HepG2 (cell line): ENCODE measurements at regions not wholly inside any gene's neighbourhood (a gene's known extent, or its start where the extent isn't known, plus 50 kb on each side); places are given as distances from the start of the nearest gene placed in this dataset.

Experiments
- ATAC-seq: fragments of 200-7000 bp; cut with Tn5 transposase; 3 replicates; pipeline ENCODE4 v1.9.1; 2020; ENCODE audit warnings: mild to moderate bottlenecking, moderate library complexity
- BruUV-seq: library from RNA; stranded (reverse); fragments of 400-500 nt; replicated peaks from 2 replicates; lab custom pipeline; 2021; lab: Mats Ljungman, UMichigan
- CTCF ChIA-PET: fragments of 300-600 bp; formaldehyde crosslinking; extraction: SDS; loops from one replicate; lab custom pipeline; 2021; ENCODE audit warnings: low total read pairs, inconsistent platforms, low intra/inter-chr PET ratio; lab: Yijun Ruan, JAX
- POLR2A ChIA-PET: fragments of 350-600 bp; sonication (Branson Sonifier 250); formaldehyde crosslinking; loops from one replicate; lab custom pipeline; 2020; ENCODE audit warnings: antibody characterized with exemption, inconsistent platforms; lab: Yijun Ruan, JAX
- DNase-seq: peaks from one replicate; pipeline ENCODE4 v3.0.0-alpha.2; 2015; ENCODE audit warnings: low spot score
- FAIRE-seq: peaks from 3 replicates; lab custom pipeline; 2011; peaks lifted over from hg19 to GRCh38; lab: Jason Lieb, UNC
- H2AFZ ChIP-seq: one replicate; pipeline ENCODE4 v1.6.1; 2011; ENCODE audit warnings: low read length, inconsistent platforms
- H3K27ac ChIP-seq: fragments of 300-600 bp; 3 replicates; pipeline ENCODE4 v1.8.0; 2011; ENCODE audit warnings: mixed run types, mild to moderate bottlenecking, mixed read lengths, low read length, inconsistent platforms; ENCODE audit not compliant: insufficient read depth; ENCODE audit errors: extremely low read length
- H3K27me3 ChIP-seq, 2 experiments: fragments of 200-600 bp in 1 of 2; 2 replicates in 1 of 2; 3 replicates in 1 of 2; pipeline versions ENCODE4 v1.6.0 to v1.8.0; 2011; ENCODE audit warnings: low read length in 2 of 2, mild to moderate bottlenecking in 2 of 2, moderate library complexity in 2 of 2, inconsistent platforms in 1 of 2; ENCODE audit not compliant: insufficient read depth in 2 of 2, control insufficient read depth in 1 of 2
- H3K36me3 ChIP-seq, 2 experiments: fragments of 200-600 bp in 1 of 2; replicated peaks in 1 of 2; 2 replicates in 1 of 2; 3 replicates in 1 of 2; pipeline versions ENCODE4 v1.5.1 to v1.8.0; 2011; ENCODE audit warnings: low read length in 2 of 2, inconsistent platforms in 1 of 2; ENCODE audit not compliant: insufficient read depth in 2 of 2, control insufficient read depth in 1 of 2
- H3K4me1 ChIP-seq: 2 replicates; pipeline ENCODE4 v1.5.1; 2012; ENCODE audit warnings: low read length, inconsistent platforms; ENCODE audit not compliant: insufficient read depth
- H3K4me2 ChIP-seq: 2 replicates; pipeline ENCODE4 v1.6.0; 2011; ENCODE audit warnings: low read depth, low read length, inconsistent platforms
- H3K4me3 ChIP-seq, 3 experiments: fragments of 200-600 bp in 1 of 3; sonication (generic), shearing (Covaris generic) in 1 of 3; replicated peaks in 1 of 3; 2 replicates each; pipeline ENCODE4 v1.5.1; 2011 to 2016; ENCODE audit warnings: low read length in 3 of 3, inconsistent platforms in 2 of 3, low read depth in 2 of 3, mild to moderate bottlenecking in 2 of 3, control low read depth in 1 of 3, mixed read lengths in 1 of 3; ENCODE audit not compliant: insufficient read depth in 1 of 3
- H3K79me2 ChIP-seq: one replicate; pipeline ENCODE4 v1.6.1; 2011; ENCODE audit warnings: low read length, inconsistent platforms; ENCODE audit not compliant: insufficient read depth
- H3K9ac ChIP-seq: 2 replicates; pipeline ENCODE4 v1.6.0; 2011; ENCODE audit warnings: mild to moderate bottlenecking, low read depth, low read length, inconsistent platforms; ENCODE audit not compliant: insufficient read depth
- H3K9me3 ChIP-seq: 2 replicates; pipeline ENCODE4 v1.5.1; 2012; ENCODE audit warnings: mild to moderate bottlenecking, low read length
- H4K20me1 ChIP-seq: 2 replicates; pipeline ENCODE4 v1.6.0; 2011; ENCODE audit warnings: inconsistent platforms, mild to moderate bottlenecking, low read length, moderate library complexity; ENCODE audit not compliant: insufficient read depth
- CENPT ChIP-seq: sonication (generic); formaldehyde crosslinking; IDR thresholded peaks from 2 replicates; pipeline ENCODE4 v1.8.0; 2022; ENCODE audit warnings: low read depth, mild to moderate bottlenecking, moderate library complexity, missing genetic modification reagents
- FOXA3 ChIP-seq: IDR thresholded peaks from 2 replicates; pipeline ENCODE4 v1.6.1; 2016; ENCODE audit warnings: missing genetic modification reagents, missing compliant biosample characterization
- HCFC1 ChIP-seq: fragments of 150-350 bp; IDR thresholded peaks from 2 replicates; pipeline ENCODE4 v1.6.1; 2014; ENCODE audit warnings: low read depth, low read length
- PRDM15 ChIP-seq: sonication (generic); formaldehyde crosslinking; IDR thresholded peaks from 2 replicates; pipeline ENCODE4 v1.4.0; 2020; ENCODE audit warnings: missing genetic modification reagents
- RBM22 ChIP-seq: fragments of 200-400 bp; formaldehyde crosslinking; optimal IDR thresholded peaks from 2 replicates; pipeline ENCODE3; 2017; ENCODE audit warnings: mild to moderate bottlenecking, low read length, moderate library complexity
- TMF1 ChIP-seq: sonication (generic); formaldehyde crosslinking; IDR thresholded peaks from 2 replicates; pipeline ENCODE4 v1.8.1; 2022; ENCODE audit warnings: low read depth, missing genetic modification reagents
- U2AF2 ChIP-seq: fragments of 200-400 bp; formaldehyde crosslinking; IDR thresholded peaks from 2 replicates; pipeline ENCODE4 v1.6.1; 2017; ENCODE audit warnings: low read depth, mild to moderate bottlenecking, low read length
- ZBTB1 ChIP-seq: sonication (generic); formaldehyde crosslinking; IDR thresholded peaks from 2 replicates; pipeline ENCODE4 v1.4.0; 2020; ENCODE audit warnings: missing genetic modification reagents, borderline replicate concordance
- ZNF18 ChIP-seq: sonication (generic); formaldehyde crosslinking; IDR thresholded peaks from 2 replicates; pipeline ENCODE4 v1.8.0; 2022; ENCODE audit warnings: mild to moderate bottlenecking, missing genetic modification reagents; ENCODE audit not compliant: insufficient replicate concordance
- ZNF317 ChIP-seq: sonication (generic); formaldehyde crosslinking; IDR thresholded peaks from 2 replicates; pipeline ENCODE4 v1.5.0; 2020; ENCODE audit warnings: mild to moderate bottlenecking, missing genetic modification reagents
- ZNF326 ChIP-seq: sonication (generic); formaldehyde crosslinking; IDR thresholded peaks from 2 replicates; pipeline ENCODE4 v1.4.0; 2020; ENCODE audit warnings: missing genetic modification reagents, borderline replicate concordance
- ZNF781 ChIP-seq: sonication (generic); formaldehyde crosslinking; IDR thresholded peaks from 2 replicates; pipeline ENCODE4 v1.5.1; 2020; ENCODE audit warnings: borderline replicate concordance, mild to moderate bottlenecking, missing genetic modification reagents; ENCODE audit errors: not compliant biosample characterization
- in situ Hi-C: cut with HindIII; loops from 2 replicates; pipeline ENCODE4 v1.10.0; 2017; ENCODE audit warnings: low pct_unique_long_range_greater_than_20kb; ENCODE audit not compliant: extremely low pct_ligation_motif_present
- intact Hi-C: fragments of 100-400 bp; cut with micrococcal nuclease; formaldehyde crosslinking; loops from one replicate; pipeline ENCODE4 v1.10.0; 2022; ENCODE audit not compliant: unreplicated experiment
- TF ChIP-seq, protein P1 (sequence below): sonication (generic); formaldehyde crosslinking; IDR thresholded peaks from 2 replicates; pipeline ENCODE4 v1.4.0; 2020; ENCODE audit warnings: missing genetic modification reagents

- no peak for TF ChIP-seq U2AF2
- no peak for TF ChIP-seq TMF1 (CRISPR knock-in tag)
- no peak for TF ChIP-seq ZNF317
- TF ChIP-seq HCFC1: no peak
- no peak for TF ChIP-seq ZNF326 (CRISPR knock-in tag)
- TF ChIP-seq, all 625 proteins: peak for 3
Observed at GRCh38 chr1:5809207-5809788, 182.9 kb downstream of the NPHP4 start (continued).

GRCh38 chr1:5803851-5804250 lies 188.4 kb downstream of the NPHP4 start:
- H3K27me3 ChIP-seq: no peaks in the 10 kb centered on the region; a peak in 1 of 5 replicates
- in situ Hi-C loops: no loop called here
- ChIA-PET CTCF (no interaction called here), POLR2A (no interaction called here)
- H4K20me1 ChIP-seq: no peaks in the 10 kb centered on the region
- no peaks in the 10 kb centered on the region for H3K9me3 ChIP-seq
- TF ChIP-seq, protein P1, sequence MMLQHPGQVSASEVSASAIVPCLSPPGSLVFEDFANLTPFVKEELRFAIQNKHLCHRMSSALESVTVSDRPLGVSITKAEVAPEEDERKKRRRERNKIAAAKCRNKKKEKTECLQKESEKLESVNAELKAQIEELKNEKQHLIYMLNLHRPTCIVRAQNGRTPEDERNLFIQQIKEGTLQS (CRISPR knock-in tag): no peak
- TF ChIP-seq ZNF781 (CRISPR knock-in tag): no peak
- no peak for TF ChIP-seq RBM22
- no peak for TF ChIP-seq ZBTB1 (CRISPR knock-in tag)
- no peak for TF ChIP-seq CENPT (CRISPR knock-in tag)
- TF ChIP-seq ZNF18 (CRISPR knock-in tag): no peak
- no peak for TF ChIP-seq PRDM15 (CRISPR knock-in tag)
- TF ChIP-seq FOXA3 (CRISPR knock-in tag): no peak
- TF ChIP-seq, all 625 proteins: peak for 0
- Histone ChIP-seq H3K4me2 (no peak overlapping the region), H3K27ac (no peak overlapping the region), H3K4me1 (no peaks in the 10 kb centered on the region), H2AFZ (no peak overlapping the region), H3K9ac (no peak overlapping the region), H3K79me2 (no peaks in the 10 kb centered on the region), H3K36me3 (no peaks in the 10 kb centered on the region), H3K4me3 (no peak overlapping the region)
- no TSS peak for BruUV-seq
- ATAC-seq (no peak), FAIRE-seq (no peak), DNase-seq (no peak)
- intact Hi-C loops: no loop called here
